ENCODE measurements at regions not wholly inside any gene's neighbourhood (a gene's known extent, or its start where the extent isn't known, plus 50 kb on each side); places are given as distances from the start of the nearest gene placed in this dataset.

- TF ChIP-seq CTCF (IDR thresholded peaks at IDR 0.05) (no peak), POLR2A (IDR thresholded peaks at IDR 0.05) (no peak), POLR2AphosphoS5 (IDR thresholded peaks at IDR 0.05) (no peak)
Observed at GRCh38 chr21:23218667-23219066, 2220.5 kb downstream of the NCAM2 start.

Data from transverse colon (tissue), 4 donors.